ENCODE measurements at regions not wholly inside any gene's neighbourhood (a gene's known extent, or its start where the extent isn't known, plus 50 kb on each side); places are given as distances from the start of the nearest gene placed in this dataset.

DNA sequence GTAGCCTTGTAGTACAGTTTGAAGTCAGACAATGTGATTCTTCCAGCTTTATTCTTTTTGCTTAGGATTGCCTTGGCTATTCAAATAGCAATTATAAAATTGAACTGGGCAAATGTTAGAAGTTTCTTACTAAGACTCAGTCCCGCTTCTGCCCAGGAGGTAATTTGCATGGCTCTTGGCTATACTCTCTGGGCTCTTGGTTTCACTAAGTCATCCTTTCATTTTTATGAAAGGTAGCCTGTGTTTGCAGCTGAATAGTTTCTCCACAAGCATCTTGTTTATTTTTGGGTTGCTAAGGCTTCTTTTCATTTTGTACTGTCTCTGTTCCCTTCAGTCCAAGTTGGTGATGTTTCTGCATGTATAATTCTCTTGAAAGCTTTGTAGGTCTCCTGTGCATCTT lies 340.6 kb downstream of the SH2D4B start (continued):
- TF ChIP-seq ETV6 (conservative IDR thresholded peaks at IDR 0.05 in 1 of 2, IDR thresholded peaks at IDR 0.05 in 1 of 2; ENCODE audit: borderline replicate concordance in 1 of 2, low read depth in 1 of 2): no peak

DNA sequence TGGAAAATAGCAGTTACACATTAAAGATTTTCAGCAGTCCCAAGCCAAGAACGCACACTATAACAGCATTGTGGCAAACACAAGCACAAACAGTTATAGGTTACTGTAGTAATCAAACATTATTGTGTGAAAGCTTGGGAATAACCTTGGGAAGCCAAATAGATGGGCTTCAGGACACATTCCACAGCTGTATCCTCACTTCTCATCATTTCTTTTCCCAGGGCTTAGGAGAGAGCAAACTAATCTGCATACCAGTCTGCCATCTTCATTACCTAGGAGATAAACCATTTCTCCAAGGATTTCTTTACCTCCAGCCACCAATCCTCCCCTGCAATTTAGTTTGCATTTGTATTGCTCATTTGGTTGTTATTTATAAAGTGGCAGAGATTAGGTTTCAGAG lies 352.4 kb downstream of the SH2D4B start:
- H3K79me2 ChIP-seq (ENCODE audit: control insufficient read depth, insufficient read depth, low read length): no peaks in the 10 kb centered on the region
- H3K4me1 ChIP-seq (ENCODE audit: control insufficient read depth, insufficient read depth, low read length): no peaks in the 10 kb centered on the region
- H3K27me3 ChIP-seq (replicated peaks in 1 of 2; ENCODE audit: control insufficient read depth in 2 of 2, insufficient read depth in 2 of 2, low read length in 1 of 2): no peaks in the 10 kb centered on the region
- intact Hi-C loops (cut with micrococcal nuclease; ENCODE audit: unreplicated experiment): no loop called here
- ChIA-PET CTCF (no interaction called here), SMC1A (ENCODE audit: uncharacterized antibody, unreplicated experiment) (interaction anchor here (1.0 to 1.9 kb wide), 3 partner anchors 10 to 186 kb away, joined by 3 to 7 read pairs (median 5); no protein-coding TSS in a partner anchor), POLR2A (no interaction called here), RAD21 (ENCODE audit: unreplicated experiment) (no interaction called here)
- no peak overlapping the region for H3K27ac ChIP-seq (ENCODE audit: control insufficient read depth, insufficient read depth)
- 50% methylated on average over 1 of the region's 1 CpG for WGBS (ENCODE audit: insufficient coverage, insufficient replicate concordance, low lambda C conversion rate, missing lambda C conversion rate)
- FAIRE-seq: no peak
- in situ Hi-C loops (cut with MboI): no loop called here
- H3K9me3 ChIP-seq (replicated peaks; ENCODE audit: control insufficient read depth, insufficient read depth, low read length): no peaks in the 10 kb centered on the region
- H3K4me2 ChIP-seq (ENCODE audit: control insufficient read depth, insufficient read depth): no peak overlapping the region
- no peaks in the 10 kb centered on the region for H4K20me1 ChIP-seq (ENCODE audit: control insufficient read depth, insufficient read depth)
- no peak for ATAC-seq
- no peaks in the 10 kb centered on the region for H3K36me3 ChIP-seq (ENCODE audit: control insufficient read depth in 2 of 2, insufficient read depth in 2 of 2, low read length in 1 of 2)
- H2AFZ ChIP-seq (ENCODE audit: control insufficient read depth, low read depth, low read length): no peak overlapping the region
- no peak for DNase-seq (ENCODE audit: low read depth, low spot score)
- H3K9ac ChIP-seq (ENCODE audit: control insufficient read depth, insufficient read depth, low read length): no peak overlapping the region
- BruUV-seq (replicated peaks): no TSS peak
- no peak overlapping the region for H3K4me3 ChIP-seq
- TF ChIP-seq KDM1A (IDR thresholded peaks at IDR 0.05; ENCODE audit: borderline replicate concordance): no peak
- TF ChIP-seq GATAD2B (conservative IDR thresholded peaks at IDR 0.05; ENCODE audit: low read depth): no peak
- TF ChIP-seq, protein P1, sequence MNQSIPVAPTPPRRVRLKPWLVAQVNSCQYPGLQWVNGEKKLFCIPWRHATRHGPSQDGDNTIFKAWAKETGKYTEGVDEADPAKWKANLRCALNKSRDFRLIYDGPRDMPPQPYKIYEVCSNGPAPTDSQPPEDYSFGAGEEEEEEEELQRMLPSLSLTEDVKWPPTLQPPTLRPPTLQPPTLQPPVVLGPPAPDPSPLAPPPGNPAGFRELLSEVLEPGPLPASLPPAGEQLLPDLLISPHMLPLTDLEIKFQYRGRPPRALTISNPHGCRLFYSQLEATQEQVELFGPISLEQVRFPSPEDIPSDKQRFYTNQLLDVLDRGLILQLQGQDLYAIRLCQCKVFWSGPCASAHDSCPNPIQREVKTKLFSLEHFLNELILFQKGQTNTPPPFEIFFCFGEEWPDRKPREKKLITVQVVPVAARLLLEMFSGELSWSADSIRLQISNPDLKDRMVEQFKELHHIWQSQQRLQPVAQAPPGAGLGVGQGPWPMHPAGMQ (IDR thresholded peaks at IDR 0.05; ENCODE audit: borderline replicate concordance): no peak
- TF ChIP-seq MXI1 (IDR thresholded peaks at IDR 0.05; ENCODE audit: low read depth, low read length): no peak
- TF ChIP-seq, protein P2, sequence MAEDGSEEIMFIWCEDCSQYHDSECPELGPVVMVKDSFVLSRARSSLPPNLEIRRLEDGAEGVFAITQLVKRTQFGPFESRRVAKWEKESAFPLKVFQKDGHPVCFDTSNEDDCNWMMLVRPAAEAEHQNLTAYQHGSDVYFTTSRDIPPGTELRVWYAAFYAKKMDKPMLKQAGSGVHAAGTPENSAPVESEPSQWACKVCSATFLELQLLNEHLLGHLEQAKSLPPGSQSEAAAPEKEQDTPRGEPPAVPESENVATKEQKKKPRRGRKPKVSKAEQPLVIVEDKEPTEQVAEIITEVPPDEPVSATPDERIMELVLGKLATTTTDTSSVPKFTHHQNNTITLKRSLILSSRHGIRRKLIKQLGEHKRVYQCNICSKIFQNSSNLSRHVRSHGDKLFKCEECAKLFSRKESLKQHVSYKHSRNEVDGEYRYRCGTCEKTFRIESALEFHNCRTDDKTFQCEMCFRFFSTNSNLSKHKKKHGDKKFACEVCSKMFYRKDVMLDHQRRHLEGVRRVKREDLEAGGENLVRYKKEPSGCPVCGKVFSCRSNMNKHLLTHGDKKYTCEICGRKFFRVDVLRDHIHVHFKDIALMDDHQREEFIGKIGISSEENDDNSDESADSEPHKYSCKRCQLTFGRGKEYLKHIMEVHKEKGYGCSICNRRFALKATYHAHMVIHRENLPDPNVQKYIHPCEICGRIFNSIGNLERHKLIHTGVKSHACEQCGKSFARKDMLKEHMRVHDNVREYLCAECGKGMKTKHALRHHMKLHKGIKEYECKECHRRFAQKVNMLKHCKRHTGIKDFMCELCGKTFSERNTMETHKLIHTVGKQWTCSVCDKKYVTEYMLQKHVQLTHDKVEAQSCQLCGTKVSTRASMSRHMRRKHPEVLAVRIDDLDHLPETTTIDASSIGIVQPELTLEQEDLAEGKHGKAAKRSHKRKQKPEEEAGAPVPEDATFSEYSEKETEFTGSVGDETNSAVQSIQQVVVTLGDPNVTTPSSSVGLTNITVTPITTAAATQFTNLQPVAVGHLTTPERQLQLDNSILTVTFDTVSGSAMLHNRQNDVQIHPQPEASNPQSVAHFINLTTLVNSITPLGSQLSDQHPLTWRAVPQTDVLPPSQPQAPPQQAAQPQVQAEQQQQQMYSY (CRISPR knock-in tag; IDR thresholded peaks at IDR 0.05): no peak
- TF ChIP-seq TCF3 (IDR thresholded peaks at IDR 0.05; ENCODE audit: borderline replicate concordance, insufficient read depth, low read depth, low read length): no peak
- TF ChIP-seq BACH1 (IDR thresholded peaks at IDR 0.05; ENCODE audit: borderline replicate concordance): no peak
- TF ChIP-seq MEF2A (IDR thresholded peaks at IDR 0.05; ENCODE audit: insufficient read depth, low read depth, low read length): no peak
- no peak for TF ChIP-seq MTA2 (IDR thresholded peaks at IDR 0.05; ENCODE audit: low read depth)
- TF ChIP-seq ZNF384 (IDR thresholded peaks at IDR 0.05; ENCODE audit: borderline replicate concordance, low read depth, low read length): no peak
- no peak for TF ChIP-seq MTA3 (IDR thresholded peaks at IDR 0.05; ENCODE audit: borderline replicate concordance, low read length)
- no peak for TF ChIP-seq RBBP5 (conservative IDR thresholded peaks at IDR 0.05)
- TF ChIP-seq, protein P3, sequence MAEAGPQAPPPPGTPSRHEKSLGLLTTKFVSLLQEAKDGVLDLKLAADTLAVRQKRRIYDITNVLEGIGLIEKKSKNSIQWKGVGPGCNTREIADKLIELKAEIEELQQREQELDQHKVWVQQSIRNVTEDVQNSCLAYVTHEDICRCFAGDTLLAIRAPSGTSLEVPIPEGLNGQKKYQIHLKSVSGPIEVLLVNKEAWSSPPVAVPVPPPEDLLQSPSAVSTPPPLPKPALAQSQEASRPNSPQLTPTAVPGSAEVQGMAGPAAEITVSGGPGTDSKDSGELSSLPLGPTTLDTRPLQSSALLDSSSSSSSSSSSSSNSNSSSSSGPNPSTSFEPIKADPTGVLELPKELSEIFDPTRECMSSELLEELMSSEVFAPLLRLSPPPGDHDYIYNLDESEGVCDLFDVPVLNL (IDR thresholded peaks at IDR 0.05; ENCODE audit: low read depth, low read length): no peak
- TF ChIP-seq NR2C1 (IDR thresholded peaks at IDR 0.05): no peak
- no peak for TF ChIP-seq SMC3 (IDR thresholded peaks at IDR 0.05; ENCODE audit: borderline replicate concordance, low read length)
- TF ChIP-seq SIN3A (IDR thresholded peaks at IDR 0.05; ENCODE audit: low read depth, low read length): no peak
- no peak for TF ChIP-seq WRNIP1 (IDR thresholded peaks at IDR 0.05; ENCODE audit: borderline replicate concordance, low read depth, low read length)
- TF ChIP-seq SUZ12 (IDR thresholded peaks at IDR 0.05; ENCODE audit: unreplicated experiment): no peak
- TF ChIP-seq POLR2A (IDR thresholded peaks at IDR 0.05; ENCODE audit: low read depth, low read length): no peak
